Peyer's patch (tissue), 4 donors: ENCODE measurements at regions not wholly inside any gene's neighbourhood (a gene's known extent, or its start where the extent isn't known, plus 50 kb on each side); places are given as distances from the start of the nearest gene placed in this dataset.

Source experiments
- CTCF ChIP-seq, 6 experiments: fragments of 450-650 bp in 4 of 6; fragments of 200-600 bp in 2 of 6; sonication (generic) in 1 of 6; IDR thresholded peaks; one replicate each; pipeline ENCODE4 v1.5.1; 2017 to 2019; ENCODE audit warnings: antibody characterized with exemption in 6 of 6, mild to moderate bottlenecking in 3 of 6, moderate library complexity in 1 of 6
- POLR2A ChIP-seq, 2 donors: fragments of 450-650 bp; IDR thresholded peaks; one replicate each; pipeline ENCODE4 v1.5.1; 2017; ENCODE audit warnings: antibody characterized with exemption in 2 of 2, mild to moderate bottlenecking in 2 of 2, moderate library complexity in 2 of 2

- TF ChIP-seq CTCF (IDR thresholded peaks at IDR 0.05) (no peak), POLR2A (IDR thresholded peaks at IDR 0.05) (no peak)
These were observed 53.1 kb upstream of the SCIN start for GRCh38 chr7:12517451-12517850.
